Keratinocyte (primary cell): ENCODE measurements at regions not wholly inside any gene's neighbourhood (a gene's known extent, or its start where the extent isn't known, plus 50 kb on each side); places are given as distances from the start of the nearest gene placed in this dataset.

Experiments used
- EZH2 ChIP-seq: IDR thresholded peaks from one replicate; pipeline ENCODE4 v1.6.1; 2012; ENCODE audit warnings: inconsistent platforms, mild to moderate bottlenecking, low read length, moderate library complexity
- TF ChIP-seq, protein P1 (sequence below), 3 experiments: IDR thresholded peaks in 1 of 3; conservative IDR thresholded peaks in 1 of 3; optimal IDR thresholded peaks in 1 of 3; 2 replicates in 2 of 3; 3 replicates in 1 of 3; pipeline versions ENCODE3 to v1.5.1; 2011; ENCODE audit warnings: low read length in 3 of 3, mild to moderate bottlenecking in 3 of 3, moderate library complexity in 2 of 3, control low read depth in 1 of 3, inconsistent platforms in 1 of 3; ENCODE audit not compliant: insufficient read depth in 2 of 3; ENCODE audit errors: extremely low read depth in 1 of 3

GRCh38 chr2:215835231-215835630 is 178.1 kb downstream of the MREG start:
- TF ChIP-seq, protein P1, sequence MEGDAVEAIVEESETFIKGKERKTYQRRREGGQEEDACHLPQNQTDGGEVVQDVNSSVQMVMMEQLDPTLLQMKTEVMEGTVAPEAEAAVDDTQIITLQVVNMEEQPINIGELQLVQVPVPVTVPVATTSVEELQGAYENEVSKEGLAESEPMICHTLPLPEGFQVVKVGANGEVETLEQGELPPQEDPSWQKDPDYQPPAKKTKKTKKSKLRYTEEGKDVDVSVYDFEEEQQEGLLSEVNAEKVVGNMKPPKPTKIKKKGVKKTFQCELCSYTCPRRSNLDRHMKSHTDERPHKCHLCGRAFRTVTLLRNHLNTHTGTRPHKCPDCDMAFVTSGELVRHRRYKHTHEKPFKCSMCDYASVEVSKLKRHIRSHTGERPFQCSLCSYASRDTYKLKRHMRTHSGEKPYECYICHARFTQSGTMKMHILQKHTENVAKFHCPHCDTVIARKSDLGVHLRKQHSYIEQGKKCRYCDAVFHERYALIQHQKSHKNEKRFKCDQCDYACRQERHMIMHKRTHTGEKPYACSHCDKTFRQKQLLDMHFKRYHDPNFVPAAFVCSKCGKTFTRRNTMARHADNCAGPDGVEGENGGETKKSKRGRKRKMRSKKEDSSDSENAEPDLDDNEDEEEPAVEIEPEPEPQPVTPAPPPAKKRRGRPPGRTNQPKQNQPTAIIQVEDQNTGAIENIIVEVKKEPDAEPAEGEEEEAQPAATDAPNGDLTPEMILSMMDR (optimal IDR thresholded peaks at IDR 0.05 in 1 of 3, IDR thresholded peaks at IDR 0.05 in 1 of 3, conservative IDR thresholded peaks at IDR 0.05 in 1 of 3; ENCODE audit: extremely low read depth in 1 of 3, insufficient read depth in 2 of 3, low read length in 3 of 3) = no peak
- no peak for TF ChIP-seq EZH2
